Erythroblast (primary cell): ENCODE measurements at regions not wholly inside any gene's neighbourhood (a gene's known extent, or its start where the extent isn't known, plus 50 kb on each side); places are given as distances from the start of the nearest gene placed in this dataset.
"Not testable (repeated sequence)": the region's sequence is repeated elsewhere in the genome, so short reads cannot be mapped to it uniquely, and the experiment has no call there.

Experiments used
- DNase-seq, 2 experiments: peaks; one replicate each; lab custom pipeline; 2025; lab: John Stamatoyannopoulos, UW
- GATA1 ChIP-seq: IDR thresholded peaks from 2 replicates; pipeline ENCODE4 v1.6.1; 2011; ENCODE audit warnings: low read depth, mild to moderate bottlenecking, control low read depth, low read length, moderate library complexity
- POLR2A ChIP-seq: IDR thresholded peaks from 2 replicates; pipeline ENCODE4 v1.6.1; 2011; ENCODE audit warnings: mild to moderate bottlenecking, low read length

GRCh38 chr13:81350056-81350455 is 1009.1 kb upstream of the SPRY2 start:
- no peak for DNase-seq
- no peak for TF ChIP-seq GATA1
- TF ChIP-seq POLR2A, result no peak

- DNase-seq, result not testable (repeated sequence)
Observed at GRCh38 chr13:81340118-81341069, 999.5 kb upstream of the SPRY2 start.

DNA sequence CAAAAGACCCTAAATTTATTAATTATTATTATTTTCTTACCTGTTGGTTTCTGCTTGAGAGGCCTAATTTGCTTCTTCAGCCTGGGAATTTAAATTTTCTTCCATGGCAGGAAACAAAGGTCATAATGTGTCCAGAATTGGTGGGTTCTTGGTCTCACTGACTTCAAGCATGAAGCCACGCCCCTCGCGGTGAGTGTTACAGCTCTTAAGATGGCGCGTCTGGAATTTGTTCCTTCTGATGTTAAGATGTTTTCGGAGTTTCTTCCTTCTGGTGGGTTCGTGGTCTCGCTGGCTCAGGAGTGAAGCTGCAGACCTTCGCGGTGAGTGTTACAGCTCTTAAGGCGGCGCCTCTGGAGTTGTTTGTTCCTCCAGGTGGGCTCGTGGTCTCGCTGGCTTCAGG is 998.7 kb upstream of the SPRY2 start:
- DNase-seq, result not testable (repeated sequence)

DNA sequence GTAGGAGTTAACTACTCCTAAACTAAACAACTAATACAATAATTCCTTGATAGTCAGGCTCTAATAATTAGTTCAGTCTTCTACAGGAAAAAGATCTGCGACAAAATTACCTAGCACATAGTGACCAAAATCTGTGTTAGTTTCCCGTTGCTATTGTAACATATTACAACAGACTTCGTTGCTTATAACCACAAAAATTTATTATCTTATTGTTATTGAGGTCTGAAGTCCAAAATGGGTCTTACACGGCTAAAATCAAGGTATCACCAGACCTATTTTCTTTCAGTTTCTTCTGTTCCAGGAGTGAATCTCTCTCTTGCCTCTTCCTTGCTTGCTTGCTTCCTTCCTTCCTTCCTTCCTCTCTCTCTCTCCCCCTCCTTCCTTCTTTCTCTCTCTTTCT is 993.6 kb upstream of the SPRY2 start:
- DNase-seq, result no peak
- no peak for TF ChIP-seq GATA1
- no peak for TF ChIP-seq POLR2A

DNA sequence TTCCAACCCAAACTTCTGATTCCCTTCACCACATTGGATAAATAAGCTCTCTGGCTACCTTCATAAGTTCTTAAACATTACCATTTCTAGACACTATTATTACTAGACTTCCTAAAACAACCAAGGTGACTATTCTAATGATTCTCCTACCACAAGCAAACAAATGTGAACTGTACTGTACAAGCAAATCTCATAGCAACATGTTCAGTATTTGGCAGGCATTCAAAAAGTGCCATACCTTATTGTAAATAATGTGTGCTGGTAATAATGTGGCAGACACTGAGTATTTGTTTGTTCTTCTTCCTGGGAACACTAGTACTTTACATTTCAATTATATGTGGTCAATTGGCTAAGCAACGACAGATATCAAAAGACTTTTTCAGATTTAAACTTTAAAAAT is 986.0 kb upstream of the SPRY2 start:
- no peak for TF ChIP-seq GATA1
- no peak for TF ChIP-seq POLR2A

GRCh38 chr13:81320516-81320915 is 979.6 kb upstream of the SPRY2 start:
- no peak for TF ChIP-seq POLR2A
- no peak for DNase-seq

More for the DNA sequence above, 986.0 kb upstream of the SPRY2 start:
- no peak for DNase-seq

- no peak for DNase-seq
- TF ChIP-seq GATA1 (no peak), POLR2A (no peak)
Observed at GRCh38 chr13:81319351-81319750, 978.4 kb upstream of the SPRY2 start.

DNA sequence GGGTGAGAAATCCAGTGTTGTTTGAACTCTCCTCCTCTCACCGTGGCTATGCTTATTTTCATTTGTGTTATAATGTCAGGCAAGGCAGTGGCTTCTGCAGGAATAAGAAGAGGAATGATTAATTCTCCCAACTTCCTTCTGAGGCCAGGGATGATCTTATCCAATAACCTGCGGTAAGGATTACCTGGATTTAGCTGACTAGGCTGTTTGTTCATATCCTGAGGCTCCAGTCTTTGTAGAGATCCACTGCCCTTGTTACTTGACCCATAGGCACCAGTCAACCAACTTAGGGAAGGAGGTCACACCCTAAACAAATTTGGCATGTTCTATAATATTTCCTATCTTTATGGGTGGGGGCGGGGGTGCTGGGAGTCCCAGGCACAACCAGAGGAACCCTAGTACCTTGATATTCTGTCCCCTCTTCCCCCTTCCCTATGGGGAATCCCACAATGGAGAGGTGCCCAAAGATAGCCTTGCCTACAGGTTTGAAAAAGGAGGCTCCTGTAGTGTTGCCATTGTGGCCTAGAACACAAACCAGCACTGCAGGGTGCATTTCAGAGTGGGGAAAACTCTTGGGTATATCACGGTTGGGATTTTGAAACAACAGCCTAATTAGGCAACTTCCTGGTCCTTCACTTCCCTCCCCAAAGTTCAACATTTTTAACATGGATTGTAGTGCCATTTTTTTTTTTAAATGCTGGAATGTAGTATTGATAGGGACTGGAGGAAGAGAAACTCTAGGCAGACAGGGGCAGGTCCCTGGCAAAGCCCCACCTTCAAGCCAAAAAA is 977.5 kb upstream of the SPRY2 start:
- DNase-seq, result no peak
- TF ChIP-seq GATA1, result no peak
- TF ChIP-seq POLR2A, result no peak

DNA sequence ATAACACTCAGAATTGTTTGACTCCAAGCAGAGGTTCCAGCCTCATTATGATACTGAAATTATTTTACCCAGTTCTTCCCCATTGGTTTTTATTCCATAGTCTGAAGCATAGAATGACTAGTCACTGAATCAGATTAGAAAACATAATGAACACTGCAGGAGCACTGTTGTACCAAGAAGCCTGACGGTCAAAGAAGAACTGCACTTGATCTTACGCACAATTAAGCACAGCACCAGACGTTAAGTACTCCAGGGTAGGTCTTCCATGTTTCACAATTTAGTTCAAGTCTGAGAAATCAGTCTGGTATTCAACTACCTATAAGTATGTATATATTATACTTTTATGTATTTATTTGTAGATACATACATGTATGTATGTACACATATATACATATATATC is 973.5 kb upstream of the SPRY2 start:
- no peak for DNase-seq
- TF ChIP-seq POLR2A (no peak), GATA1 (no peak)

DNA sequence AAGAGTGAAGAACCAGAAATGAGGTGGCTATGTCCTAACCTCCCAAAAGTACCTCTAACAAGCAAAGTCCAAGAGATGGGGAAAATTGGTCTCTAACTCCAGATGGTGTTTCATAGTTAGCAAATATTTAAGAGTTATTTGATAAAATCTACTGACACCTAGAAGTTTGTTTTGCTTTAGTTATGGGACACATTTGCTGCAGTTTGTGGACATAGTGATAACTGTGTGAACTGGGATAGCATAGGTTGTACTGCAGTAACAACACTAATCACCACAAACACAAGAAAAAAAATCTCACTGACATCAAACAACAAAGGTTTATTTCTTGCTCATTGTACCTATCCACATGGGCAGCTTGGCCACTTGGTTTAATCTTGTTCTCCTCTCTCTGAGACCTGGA is 965.0 kb upstream of the SPRY2 start:
- TF ChIP-seq POLR2A (no peak), GATA1 (no peak)
- DNase-seq, result no peak

GRCh38 chr13:81304121-81304659 is 963.3 kb upstream of the SPRY2 start:
- TF ChIP-seq POLR2A (no peak), GATA1 (no peak)
- no peak for DNase-seq

DNA sequence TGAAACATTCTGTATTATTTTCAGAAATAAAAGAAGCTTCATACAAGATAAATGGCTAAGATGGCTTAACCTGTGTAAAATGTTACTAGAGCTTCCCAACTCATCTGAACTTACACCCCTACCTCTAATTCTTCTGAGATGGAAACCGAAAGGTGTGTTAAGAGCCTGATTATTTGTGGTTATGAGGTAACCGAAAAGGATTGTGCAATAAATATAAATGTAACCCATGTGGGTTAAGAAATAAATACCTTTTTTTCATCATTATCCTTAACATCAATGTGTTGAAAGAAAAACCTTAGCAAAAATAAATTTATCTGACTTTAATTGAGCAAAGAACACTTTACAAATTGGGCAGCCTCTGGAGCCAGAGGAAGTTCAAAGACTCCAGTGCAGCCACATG is 961.8 kb upstream of the SPRY2 start:
- DNase-seq, result no peak
- TF ChIP-seq POLR2A, result no peak
- no peak for TF ChIP-seq GATA1

- no peak for DNase-seq
- no peak for TF ChIP-seq GATA1
Observed at GRCh38 chr13:81302125-81302524, 961.2 kb upstream of the SPRY2 start.

DNA sequence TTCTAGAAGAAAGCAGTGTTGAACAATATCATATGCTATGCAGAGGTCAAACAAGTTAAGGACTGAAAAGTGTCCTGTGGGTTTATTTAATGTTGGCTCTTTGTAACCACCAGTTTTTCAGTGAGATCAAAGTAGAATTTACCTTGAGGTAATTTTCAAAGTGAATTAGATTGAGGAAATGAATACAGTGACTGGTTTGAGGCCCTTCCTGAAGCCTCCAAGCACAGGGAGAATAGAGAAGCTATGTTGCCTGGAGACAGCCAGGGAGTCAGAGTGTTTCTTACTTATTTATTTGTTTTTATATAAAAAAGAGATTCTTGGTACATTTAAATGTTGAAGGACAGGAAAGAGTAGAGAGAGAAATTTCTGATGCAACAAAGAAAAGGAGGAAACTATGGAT is 954.3 kb upstream of the SPRY2 start:
- TF ChIP-seq POLR2A (no peak), GATA1 (no peak)
- no peak for DNase-seq
